AG08396 (cell line): ENCODE measurements at regions not wholly inside any gene's neighbourhood (a gene's known extent, or its start where the extent isn't known, plus 50 kb on each side); places are given as distances from the start of the nearest gene placed in this dataset.

Experiments used
- DNase-seq: peaks from one replicate; pipeline ENCODE4 v3.0.0; 2012; ENCODE audit warnings: low spot score, mixed read lengths

DNA sequence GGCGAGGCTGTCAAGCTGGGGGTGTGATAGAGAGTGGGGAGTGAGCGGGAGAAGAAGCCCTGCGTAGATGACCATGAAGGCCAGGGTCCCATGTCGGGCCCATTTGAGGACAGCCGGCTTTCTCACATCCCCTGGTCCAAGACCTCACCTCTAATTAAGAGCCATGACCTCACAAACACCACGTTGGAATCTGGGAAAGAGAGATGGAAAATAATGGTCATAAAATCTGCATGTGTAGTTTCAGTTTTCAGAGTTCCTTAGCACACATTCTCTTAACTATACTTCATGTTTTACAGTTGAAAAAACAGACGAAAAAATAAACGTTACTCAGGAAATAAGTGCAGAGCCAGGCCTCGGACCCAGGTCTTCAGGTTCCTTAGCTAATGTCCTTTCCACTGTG, 244.8 kb upstream of the SIX2 start:
- DNase-seq: no peak

DNA sequence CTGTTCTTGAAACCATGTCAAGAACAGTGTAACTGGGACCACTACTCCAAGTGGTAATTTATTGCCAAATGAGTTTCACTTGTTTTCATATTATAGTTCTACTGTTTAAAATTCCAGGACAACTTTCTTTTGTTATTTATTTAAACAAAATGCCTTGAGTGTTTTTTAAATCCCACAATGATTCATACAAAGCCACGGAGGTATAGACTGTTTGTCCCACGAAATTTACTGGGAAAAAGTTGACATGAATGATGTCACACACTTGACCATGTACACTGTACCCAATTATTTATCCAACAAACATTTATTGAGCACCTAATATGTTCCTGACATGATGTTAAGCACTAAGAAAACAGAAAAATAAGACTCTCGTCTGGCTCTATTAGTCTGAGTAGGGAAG, 243.9 kb upstream of the SIX2 start:
- DNase-seq: no peak

DNA sequence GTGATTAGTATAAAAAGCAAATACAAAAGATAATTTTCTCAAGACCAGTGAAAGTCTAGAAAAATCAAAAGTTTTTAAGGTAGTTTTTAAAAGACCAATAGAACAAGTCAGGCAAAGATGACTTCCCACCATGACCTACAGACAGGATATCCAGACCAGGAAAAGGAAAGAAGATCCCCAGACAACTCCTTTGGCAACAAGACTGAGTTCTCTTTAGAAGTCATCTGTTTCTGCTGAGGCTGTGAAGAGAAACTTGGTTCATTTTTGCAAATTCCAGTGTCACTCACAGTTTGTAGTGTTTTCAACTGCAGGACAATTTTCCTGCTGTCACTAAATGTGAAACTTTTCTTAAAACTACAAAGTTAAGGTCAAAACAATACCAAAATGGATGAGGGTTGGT, 240.9 kb upstream of the SIX2 start:
- no peak for DNase-seq

GRCh38 chr2:45248214-45248613, 239.0 kb upstream of the SIX2 start:
- no peak for DNase-seq

GRCh38 chr2:45244928-45245327, 235.7 kb upstream of the SIX2 start:
- DNase-seq: no peak

DNA sequence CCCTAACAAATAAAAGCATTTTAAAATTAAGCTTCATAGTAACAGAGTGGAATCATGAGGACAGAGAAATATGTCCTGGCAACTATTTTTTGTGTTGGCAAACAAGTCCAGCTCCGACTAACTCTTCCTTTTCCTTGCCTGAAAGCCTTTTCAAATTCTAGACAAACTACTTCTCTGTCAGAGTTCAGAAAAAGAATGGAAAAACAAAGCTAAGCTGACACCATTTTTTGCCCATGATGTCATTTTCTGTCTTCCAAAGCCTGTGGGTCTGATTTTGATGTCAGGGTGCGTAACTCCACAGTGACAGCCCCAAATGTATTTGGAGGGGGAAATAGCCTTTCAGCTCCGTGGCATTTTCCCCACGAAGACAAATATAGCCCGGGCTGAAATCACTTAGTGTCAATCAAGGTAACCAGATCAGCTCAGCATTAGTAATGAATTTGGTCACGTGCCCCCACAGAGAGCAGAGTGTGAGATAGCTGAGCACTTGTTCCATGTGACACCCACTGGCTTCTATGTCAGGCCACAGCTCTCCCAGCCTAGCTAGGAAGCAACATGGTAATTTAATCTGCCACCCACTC, 233.0 kb upstream of the SIX2 start:
- DNase-seq: no peak

- DNase-seq: no peak
Observed at GRCh38 chr2:45241061-45241561, 231.9 kb upstream of the SIX2 start.

GRCh38 chr2:45237850-45238542, 228.7 kb upstream of the SIX2 start:
- DNase-seq: peak; percentile 76

GRCh38 chr2:45237128-45237527, 227.9 kb upstream of the SIX2 start:
- DNase-seq: no peak

GRCh38 chr2:45236268-45236667, 227.0 kb upstream of the SIX2 start:
- DNase-seq: no peak

- DNase-seq: no peak
Observed at GRCh38 chr2:45233301-45233700, 224.0 kb upstream of the SIX2 start.

DNA sequence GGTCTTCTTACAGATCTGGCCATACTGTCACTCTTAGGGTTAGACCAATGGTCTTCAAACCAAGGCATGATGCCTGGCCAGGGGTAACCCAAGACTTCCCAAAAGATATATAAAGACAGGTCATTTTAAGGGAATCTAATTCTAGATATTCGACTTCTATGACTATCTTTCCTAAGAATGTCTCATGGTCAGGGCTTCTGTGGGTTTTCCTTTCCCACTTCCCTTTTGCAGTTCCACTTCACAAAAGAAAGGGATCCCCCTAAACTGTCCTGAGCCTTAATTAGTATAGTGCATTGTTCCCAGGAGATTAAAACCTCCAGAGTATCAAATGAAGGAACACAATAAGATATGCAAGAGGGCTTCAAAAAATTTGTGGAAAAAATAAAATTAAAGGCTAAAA, 223.6 kb upstream of the SIX2 start:
- DNase-seq: no peak

GRCh38 chr2:45229411-45229810, 220.2 kb upstream of the SIX2 start:
- DNase-seq: no peak

DNA sequence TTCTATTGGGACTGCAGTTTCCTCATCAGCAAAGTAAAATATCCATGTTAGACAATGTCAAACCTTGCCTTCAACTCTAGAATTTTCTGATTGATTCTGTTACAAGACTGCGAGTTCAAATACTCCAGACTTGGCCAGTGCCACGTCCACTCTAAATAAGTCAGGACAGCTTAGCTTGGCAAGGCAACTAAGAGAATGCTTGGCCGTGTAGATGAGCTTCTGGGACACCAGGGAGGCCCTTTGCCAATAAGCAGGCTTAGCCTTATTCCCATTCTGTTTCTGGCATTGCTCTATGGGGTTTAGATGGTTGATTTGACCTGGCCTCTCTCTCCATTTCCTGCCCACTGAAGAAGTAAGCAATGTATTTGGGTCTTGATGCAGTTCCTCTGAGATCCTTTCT, 218.1 kb upstream of the SIX2 start:
- no peak for DNase-seq

- no peak for DNase-seq
Observed at GRCh38 chr2:45224993-45225380, 215.7 kb upstream of the SIX2 start.

DNA sequence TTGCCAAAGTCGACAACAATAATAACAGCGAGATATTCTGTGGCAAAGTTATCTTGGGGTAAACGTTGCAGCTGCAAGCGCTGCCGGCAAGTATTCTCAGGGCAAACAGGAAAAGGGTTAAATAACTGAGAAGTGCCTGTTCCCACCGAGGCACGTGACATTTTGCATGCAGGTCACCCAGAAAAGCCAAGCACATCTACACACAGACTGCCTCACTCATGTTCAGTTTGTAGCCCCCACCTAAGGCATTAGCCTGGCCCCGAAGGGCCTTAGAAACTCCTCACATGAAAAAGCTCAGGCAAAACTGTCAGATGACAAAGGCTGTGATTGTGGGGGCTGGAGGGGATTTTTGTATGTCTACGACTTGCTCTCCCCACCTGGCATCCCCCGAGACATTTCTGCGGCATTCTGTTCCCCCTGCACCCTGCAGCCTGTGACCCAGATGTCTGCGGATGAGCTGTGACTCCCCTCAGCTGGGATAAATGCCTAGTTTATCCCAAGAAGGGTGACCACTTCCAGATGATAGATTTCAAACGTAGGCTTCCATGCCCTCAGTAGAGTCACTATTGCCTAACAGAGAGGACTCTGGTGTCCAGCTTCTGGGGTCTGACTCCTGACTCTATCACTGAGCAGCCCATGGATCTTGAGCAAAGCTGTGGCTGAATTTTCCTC, 215.2 kb upstream of the SIX2 start:
- DNase-seq: no peak

- DNase-seq: no peak
Observed at GRCh38 chr2:45223531-45223930, 214.3 kb upstream of the SIX2 start.

DNA sequence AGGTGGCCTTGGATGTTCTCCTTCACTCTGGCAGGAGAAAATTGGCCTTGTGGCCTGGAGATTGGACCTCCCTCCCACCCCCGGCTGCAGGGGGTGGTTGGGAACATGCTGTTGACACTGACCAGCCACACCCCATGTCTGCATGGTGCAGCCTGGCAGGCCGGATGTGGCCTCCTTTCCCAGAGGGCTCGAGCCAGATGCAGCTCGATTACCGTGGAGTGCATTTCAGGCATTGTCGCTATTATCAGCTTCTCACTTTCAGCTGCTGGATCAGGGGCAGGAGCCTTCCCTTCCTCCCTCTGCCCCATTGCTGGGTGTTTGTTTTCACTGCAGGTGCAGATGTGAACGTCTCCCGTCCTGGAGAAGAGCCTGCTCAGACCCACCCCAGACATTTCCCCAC, 211.0 kb upstream of the SIX2 start:
- DNase-seq: no peak

- DNase-seq: no peak
Observed at GRCh38 chr2:45218931-45219339, 209.7 kb upstream of the SIX2 start.

- DNase-seq: no peak
Observed at GRCh38 chr2:45218297-45218696, 209.0 kb upstream of the SIX2 start.

GRCh38 chr2:45216118-45216517, 206.9 kb upstream of the SIX2 start:
- DNase-seq: no peak

DNA sequence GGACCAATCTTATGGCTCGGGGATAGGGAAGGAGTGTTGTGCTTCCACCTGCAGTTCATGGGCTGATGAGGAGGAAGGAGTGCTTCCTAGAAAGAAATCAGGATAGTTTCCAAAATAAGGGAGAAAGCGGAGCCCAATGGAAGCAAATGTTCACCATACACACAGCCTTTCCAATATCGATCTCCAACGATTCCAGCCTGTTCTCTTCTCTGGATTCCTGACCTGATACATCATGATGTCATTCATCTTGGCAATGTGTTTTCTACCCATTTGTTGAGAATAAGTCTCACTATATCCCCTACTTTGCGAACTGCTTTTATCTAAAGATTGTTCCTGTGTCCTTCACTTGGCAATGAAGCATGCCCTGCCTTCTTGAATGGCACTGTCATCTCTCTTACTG, 205.3 kb upstream of the SIX2 start:
- DNase-seq: no peak

DNA sequence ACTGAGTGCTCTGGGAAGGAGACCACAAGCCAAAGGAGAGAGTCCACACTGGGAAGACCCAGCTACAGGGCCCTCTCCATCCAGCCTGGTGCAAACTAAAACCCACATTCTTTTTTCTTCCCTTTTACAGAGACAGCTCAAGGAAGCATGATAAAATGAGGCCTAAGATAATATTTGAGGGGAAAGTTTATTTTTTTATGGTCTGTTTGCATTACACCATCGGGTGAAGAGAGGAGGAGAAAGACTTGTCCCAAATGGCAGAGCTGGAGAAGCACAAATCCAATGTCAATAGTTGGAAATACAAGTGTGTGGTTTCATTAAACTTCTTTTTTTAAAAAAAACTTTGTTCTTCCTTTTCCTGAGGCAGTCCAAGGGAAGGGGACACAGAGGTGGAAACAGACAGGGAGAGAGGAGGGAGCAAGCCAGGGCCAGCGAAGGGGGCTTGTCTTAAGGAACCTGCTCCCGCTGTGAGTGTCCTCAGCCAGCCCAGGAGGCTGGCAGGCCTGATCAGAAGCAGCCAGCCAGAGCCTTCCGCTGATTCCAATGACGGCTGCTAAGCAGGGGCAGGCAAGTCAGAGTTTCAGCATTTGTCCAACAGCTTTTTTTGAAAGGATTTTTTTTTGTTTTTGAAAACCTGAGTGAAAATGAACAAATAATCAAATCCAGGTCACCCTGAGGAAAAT, 203.8 kb upstream of the SIX2 start:
- no peak for DNase-seq
